H1 (cell line): ENCODE measurements at regions not wholly inside any gene's neighbourhood (a gene's known extent, or its start where the extent isn't known, plus 50 kb on each side); places are given as distances from the start of the nearest gene placed in this dataset.

ENCODE experiments used
- CTCF ChIA-PET: fragments of 300-600 bp; sonication (Branson Sonifier 250); formaldehyde crosslinking; loops from one replicate; lab custom pipeline; 2021; ENCODE audit not compliant: partially characterized antibody; lab: Charles Lee
- POLR2A ChIA-PET: fragments of 300-600 bp; sonication (Branson Sonifier 250); formaldehyde crosslinking; loops from one replicate; lab custom pipeline; 2021; ENCODE audit warnings: inconsistent platforms; ENCODE audit not compliant: partially characterized antibody; lab: Charles Lee
- DNase-seq, 2 experiments: peaks; one replicate each; pipeline versions ENCODE4 v3.0.0 to v3.0.0-alpha.2; 2010 to 2022; ENCODE audit warnings: low spot score in 2 of 2, low read depth in 1 of 2, mixed read lengths in 1 of 2
- FAIRE-seq: peaks from 2 replicates; lab custom pipeline; 2011; peaks lifted over from hg19 to GRCh38; lab: Jason Lieb, UNC
- H2AFZ ChIP-seq: 2 replicates; pipeline ENCODE4 v1.8.1; 2012; ENCODE audit warnings: low read length, inconsistent platforms
- H2AK5ac ChIP-seq: 2 replicates; pipeline ENCODE4 v1.6.1; 2013; ENCODE audit warnings: low read depth, low read length
- H2BK120ac ChIP-seq: replicated peaks from 2 replicates; pipeline ENCODE3; 2013; ENCODE audit warnings: low read depth, low read length, inconsistent platforms
- H2BK12ac ChIP-seq: 2 replicates; pipeline ENCODE4 v1.6.1; 2013; ENCODE audit warnings: low read depth, low read length
- H2BK15ac ChIP-seq: 2 replicates; pipeline ENCODE4 v1.6.1; 2013; ENCODE audit warnings: low read length
- H2BK20ac ChIP-seq: 2 replicates; pipeline ENCODE4 v1.6.1; 2013; ENCODE audit warnings: low read length
- H2BK5ac ChIP-seq: 2 replicates; pipeline ENCODE4 v1.6.1; 2013; ENCODE audit warnings: low read depth, low read length
- H3K14ac ChIP-seq: 2 replicates; pipeline ENCODE4 v1.6.1; 2013; ENCODE audit warnings: inconsistent platforms; ENCODE audit not compliant: insufficient read length
- H3K18ac ChIP-seq: 2 replicates; pipeline ENCODE4 v1.6.1; 2013; ENCODE audit warnings: low read length; ENCODE audit errors: extremely low read depth
- H3K23ac ChIP-seq: 2 replicates; pipeline ENCODE4 v1.6.1; 2013; ENCODE audit warnings: inconsistent platforms; ENCODE audit not compliant: insufficient read length
- H3K23me2 ChIP-seq: 2 replicates; pipeline ENCODE4 v1.6.1; 2013; ENCODE audit warnings: low read depth, low read length
- H3K27ac ChIP-seq: 2 replicates; pipeline ENCODE4 v1.6.1; 2011; ENCODE audit warnings: low read depth, low read length, inconsistent platforms
- H3K27me3 ChIP-seq, 4 experiments: replicated peaks in 1 of 4; 1 replicate in 1 of 4; 2 replicates in 3 of 4; pipeline versions ENCODE4 v1.6.1 to v1.8.1; 2011 to 2013; ENCODE audit warnings: low read length in 3 of 4, mild to moderate bottlenecking in 3 of 4, inconsistent platforms in 2 of 4, mixed read lengths in 2 of 4, moderate library complexity in 1 of 4; ENCODE audit not compliant: control insufficient read depth in 3 of 4, insufficient read depth in 3 of 4; ENCODE audit errors: extremely low read depth in 1 of 4
- H3K36me3 ChIP-seq, 4 experiments: 2 replicates each; pipeline versions ENCODE4 v1.6.1 to v1.8.1; 2011 to 2013; ENCODE audit warnings: mild to moderate bottlenecking in 4 of 4, low read length in 3 of 4, moderate library complexity in 2 of 4, control low read depth in 1 of 4, inconsistent platforms in 1 of 4; ENCODE audit not compliant: insufficient read depth in 4 of 4, control insufficient read depth in 2 of 4
- H3K4ac ChIP-seq: replicated peaks from 2 replicates; pipeline ENCODE3; 2013; ENCODE audit warnings: low read length, low read depth, mixed read lengths, inconsistent platforms; ENCODE audit not compliant: insufficient read length
- H3K4me1 ChIP-seq, 4 experiments: replicated peaks in 1 of 4; 1 replicate in 1 of 4; 2 replicates in 3 of 4; pipeline versions ENCODE4 v1.6.1 to v1.8.1; 2011 to 2013; ENCODE audit warnings: low read length in 3 of 4, inconsistent platforms in 2 of 4, mixed read lengths in 1 of 4; ENCODE audit not compliant: insufficient read depth in 4 of 4, control insufficient read depth in 3 of 4
- H3K4me2 ChIP-seq, 2 experiments: 2 replicates each; pipeline versions ENCODE4 v1.6.1 to v1.8.1; 2011 to 2013; ENCODE audit warnings: low read depth in 2 of 2, low read length in 2 of 2, control low read depth in 1 of 2, inconsistent platforms in 1 of 2, mild to moderate bottlenecking in 1 of 2; ENCODE audit not compliant: insufficient read depth in 1 of 2
- H3K4me3 ChIP-seq, 4 experiments: fragments of 200-600, 300-600 bp in 1 of 4; sonication (generic), shearing (Covaris generic), sonication (Bioruptor Twin) in 1 of 4; 2 replicates each; pipeline versions ENCODE4 v1.5.1 to v1.8.1; 2011 to 2016; ENCODE audit warnings: low read length in 4 of 4, low read depth in 3 of 4, control low read depth in 2 of 4, inconsistent platforms in 2 of 4, mild to moderate bottlenecking in 2 of 4, mixed read lengths in 1 of 4, moderate library complexity in 1 of 4; ENCODE audit not compliant: insufficient read depth in 2 of 4; ENCODE audit errors: extremely low read depth in 1 of 4
- H3K56ac ChIP-seq: replicated peaks from 2 replicates; pipeline ENCODE3; 2013; ENCODE audit warnings: low read depth, mild to moderate bottlenecking, mixed read lengths, low read length, inconsistent platforms; ENCODE audit not compliant: insufficient read length
- H3K79me1 ChIP-seq: 2 replicates; pipeline ENCODE4 v1.6.1; 2013; ENCODE audit warnings: low read depth, low read length, control low read depth
- H3K79me2 ChIP-seq, 2 experiments: 2 replicates each; pipeline versions ENCODE4 v1.6.1 to v1.8.1; 2012 to 2013; ENCODE audit warnings: low read length in 2 of 2, mild to moderate bottlenecking in 2 of 2, inconsistent platforms in 1 of 2; ENCODE audit not compliant: insufficient read depth in 2 of 2, control insufficient read depth in 1 of 2
- H3K9ac ChIP-seq, 4 experiments: replicated peaks in 1 of 4; 1 replicate in 1 of 4; 2 replicates in 3 of 4; pipeline versions ENCODE4 v1.6.1 to v1.8.1; 2011 to 2013; ENCODE audit warnings: low read depth in 3 of 4, low read length in 3 of 4, control low read depth in 2 of 4, mild to moderate bottlenecking in 2 of 4, moderate library complexity in 2 of 4, inconsistent platforms in 1 of 4; ENCODE audit errors: extremely low read depth in 1 of 4
- H3K9me3 ChIP-seq, 2 experiments: 2 replicates each; pipeline versions ENCODE4 v1.6.1 to v1.8.1; 2012 to 2013; ENCODE audit warnings: mild to moderate bottlenecking in 2 of 2, moderate library complexity in 2 of 2, control low read depth in 1 of 2, inconsistent platforms in 1 of 2, low read depth in 1 of 2, low read length in 1 of 2, mixed read lengths in 1 of 2; ENCODE audit not compliant: insufficient read depth in 2 of 2
- H4K20me1 ChIP-seq, 2 experiments: replicated peaks in 1 of 2; 2 replicates each; pipeline versions ENCODE3 to v1.8.1; 2011 to 2013; ENCODE audit warnings: inconsistent platforms in 2 of 2, low read length in 2 of 2, mild to moderate bottlenecking in 1 of 2; ENCODE audit not compliant: insufficient read depth in 2 of 2, control insufficient read depth in 1 of 2
- H4K5ac ChIP-seq: 2 replicates; pipeline ENCODE4 v1.6.1; 2013; ENCODE audit warnings: low read length, low read depth, mixed read lengths, inconsistent platforms; ENCODE audit not compliant: insufficient read length
- H4K8ac ChIP-seq: 2 replicates; pipeline ENCODE4 v1.8.0; 2013; ENCODE audit warnings: mild to moderate bottlenecking, moderate library complexity, low read length, inconsistent platforms; ENCODE audit not compliant: insufficient read depth; ENCODE audit errors: extremely low read depth
- H4K91ac ChIP-seq: replicated peaks from 2 replicates; pipeline ENCODE3; 2013; ENCODE audit warnings: low read length, mixed read lengths, inconsistent platforms; ENCODE audit not compliant: insufficient read length
- EGR1 ChIP-seq: IDR thresholded peaks from 2 replicates; pipeline ENCODE4 v1.6.1; 2011; ENCODE audit warnings: low read depth, low read length, borderline replicate concordance
- WGBS, 2 experiments: shearing (Covaris generic) in 1 of 2; methylation state at CpG; one replicate each; pipeline versions ENCODE4 v1.1.6 to v1.1.7; 2013 to 2015; ENCODE audit warnings: low lambda C conversion rate in 2 of 2, mixed read lengths in 2 of 2, inconsistent platforms in 1 of 2, low coverage in 1 of 2, missing lambda C conversion rate in 1 of 2; ENCODE audit not compliant: insufficient replicate concordance in 2 of 2, insufficient coverage in 1 of 2, insufficient read length in 1 of 2; ENCODE audit errors: extremely low coverage in 1 of 2, missing lambda C conversion rate in 1 of 2; 5-methylcytosine and 5-hydroxymethylcytosine counted together

DNA sequence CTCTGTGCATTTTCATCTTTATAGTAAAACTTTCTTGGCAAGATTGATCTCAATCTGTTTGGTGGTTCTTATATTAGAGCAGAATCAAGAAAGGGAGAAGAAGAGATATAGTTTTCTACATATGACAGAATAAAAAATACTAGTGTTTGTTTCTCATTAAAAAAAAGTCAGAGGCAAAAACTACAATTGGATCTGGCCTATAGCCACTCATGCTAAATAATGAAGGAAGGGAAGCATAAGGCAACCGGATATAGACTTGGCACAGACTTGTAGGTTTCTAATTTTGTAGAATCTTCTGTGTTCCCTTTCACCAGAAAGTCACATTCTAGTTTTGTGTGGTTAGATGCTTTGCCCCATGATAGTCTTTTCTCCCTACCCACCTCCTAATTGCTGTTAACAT is 306.2 kb downstream of the PIK3R1 start:
- Histone ChIP-seq H3K23ac (no peak overlapping the region), H3K4me2 (no peak overlapping the region), H3K4me3 (no peak overlapping the region), H2BK12ac (no peak overlapping the region), H3K79me1 (no peaks in the 10 kb centered on the region), H2BK15ac (no peak overlapping the region), H3K27me3 (no peaks in the 10 kb centered on the region), H3K79me2 (no peaks in the 10 kb centered on the region), H2BK120ac (no peak overlapping the region), H3K9ac (no peak overlapping the region), H3K4ac (no peak overlapping the region), H2BK5ac (no peak overlapping the region), H3K56ac (no peak overlapping the region), H3K23me2 (no peaks in the 10 kb centered on the region), H3K18ac (no peak overlapping the region), H2AFZ (no peak overlapping the region), H3K4me1 (no peaks in the 10 kb centered on the region), H4K91ac (no peak overlapping the region), H4K5ac (no peak overlapping the region), H3K9me3 (0 out of 4 replicates have a peak, but pooled peaks cover 0 to 2% of the 10 kb centered on the region in 2 experiments), H4K20me1 (no peaks in the 10 kb centered on the region), H3K27ac (no peak overlapping the region), H2AK5ac (no peak overlapping the region), H3K14ac (no peak overlapping the region), H2BK20ac (no peak overlapping the region), H3K36me3 (no peaks in the 10 kb centered on the region), H4K8ac (no peak overlapping the region)
- ChIA-PET POLR2A (no interaction called here), CTCF (no interaction called here)
- TF ChIP-seq EGR1 = no peak
- DNase-seq = no peak
- FAIRE-seq = no peak
- 82% methylated on average over 1 of the region's 1 CpG; no CpG with 5 or more reads in 1 of the 2 experiments for WGBS, 2 experiments
